ENCODE measurements at regions not wholly inside any gene's neighbourhood (a gene's known extent, or its start where the extent isn't known, plus 50 kb on each side); places are given as distances from the start of the nearest gene placed in this dataset.

GRCh38 chr7:25850735-25851134 lies 301.3 kb upstream of the NFE2L3 start:
- CTCF ChIA-PET (ENCODE audit: unreplicated experiment): no interaction called here
- no peaks in the 10 kb centered on the region for H3K9me2 ChIP-seq (ENCODE audit: insufficient read depth, low read length)
- no peaks in the 10 kb centered on the region for H4K20me1 ChIP-seq (ENCODE audit: insufficient read depth, low read length)
- BruUV-seq (replicated peaks): no TSS peak
- no peak overlapping the region for H2AFZ ChIP-seq (ENCODE audit: low read length)
- H3K4me2 ChIP-seq (ENCODE audit: low read length): no peak overlapping the region
- H3K9me3 ChIP-seq (ENCODE audit: low read length): no peaks in the 10 kb centered on the region
- peaks cover 11% of the 10 kb centered on the region for H3K4me1 ChIP-seq (ENCODE audit: insufficient read depth, low read length, poor library complexity, severe bottlenecking)
- H3K36me3 ChIP-seq (ENCODE audit: insufficient read depth, low read length): no peaks in the 10 kb centered on the region; the same call in 1 of the 2 replicates
- no peak for DNase-seq (ENCODE audit: low spot score)
- POLR2A ChIA-PET: no interaction called here
- H3K27ac ChIP-seq (ENCODE audit: low read depth, low read length, poor library complexity, severe bottlenecking): no peak overlapping the region
- no peak overlapping the region for H3K4me3 ChIP-seq (ENCODE audit: low read depth, low read length, poor library complexity, severe bottlenecking)
- intact Hi-C loops (cut with micrococcal nuclease; ENCODE audit: unreplicated experiment): loop anchor here (1.0 to 2.0 kb wide), 3 partner anchors 130 to 591 kb away; no protein-coding TSS in a partner anchor
- TF ChIP-seq EZH2phosphoT487 (IDR thresholded peaks at IDR 0.05; ENCODE audit: borderline replicate concordance, low read depth, low read length): no peak
- TF ChIP-seq CTCF (conservative IDR thresholded peaks at IDR 0.05; ENCODE audit: low read length): no peak
- no peaks in the 10 kb centered on the region for H3K79me2 ChIP-seq (ENCODE audit: insufficient read depth, low read depth, low read length)

- peaks cover 16% of the 10 kb centered on the region for H3K4me1 ChIP-seq (ENCODE audit: insufficient read depth, low read length, poor library complexity, severe bottlenecking)
- H4K20me1 ChIP-seq (ENCODE audit: insufficient read depth, low read length): no peaks in the 10 kb centered on the region
- H3K4me3 ChIP-seq (ENCODE audit: low read depth, low read length, poor library complexity, severe bottlenecking): no peak overlapping the region
- BruUV-seq (replicated peaks): no TSS peak
- no peaks in the 10 kb centered on the region for H3K9me3 ChIP-seq (ENCODE audit: low read length)
- intact Hi-C loops (cut with micrococcal nuclease; ENCODE audit: unreplicated experiment): loop anchor here (1.0 to 2.0 kb wide), 4 partner anchors 131 to 592 kb away; no protein-coding TSS in a partner anchor
- no peaks in the 10 kb centered on the region for H3K9me2 ChIP-seq (ENCODE audit: insufficient read depth, low read length)
- peak; percentile 81 for DNase-seq (ENCODE audit: low spot score)
- ChIA-PET POLR2A (interaction anchor here (0.7 kb wide), 1 partner anchor 78 kb away, joined by 3 read pairs; no protein-coding TSS in a partner anchor), CTCF (ENCODE audit: unreplicated experiment) (interaction anchor here (0.6 kb wide), 1 partner anchor 440 kb away, joined by 3 read pairs; no protein-coding TSS in a partner anchor)
- H2AFZ ChIP-seq (ENCODE audit: low read length): peak overlapping the region; percentile 16; the same call in 1 of the 2 replicates
- peak; percentile 99 for TF ChIP-seq CTCF (conservative IDR thresholded peaks at IDR 0.05; ENCODE audit: low read length)
- no peak for TF ChIP-seq EZH2phosphoT487 (IDR thresholded peaks at IDR 0.05; ENCODE audit: borderline replicate concordance, low read depth, low read length)
- peak overlapping the region; percentile 45 for H3K4me2 ChIP-seq (ENCODE audit: low read length)
- no peaks in the 10 kb centered on the region; the same call in 1 of the 2 replicates for H3K36me3 ChIP-seq (ENCODE audit: insufficient read depth, low read length)
- H3K27ac ChIP-seq (ENCODE audit: low read depth, low read length, poor library complexity, severe bottlenecking): no peak overlapping the region
- H3K79me2 ChIP-seq (ENCODE audit: insufficient read depth, low read depth, low read length): no peaks in the 10 kb centered on the region
Observed at GRCh38 chr7:25851332-25852210, 300.4 kb upstream of the NFE2L3 start.

Measured in OCI-LY7 (cell line).